ENCODE measurements at regions not wholly inside any gene's neighbourhood (a gene's known extent, or its start where the extent isn't known, plus 50 kb on each side); places are given as distances from the start of the nearest gene placed in this dataset.

DNA sequence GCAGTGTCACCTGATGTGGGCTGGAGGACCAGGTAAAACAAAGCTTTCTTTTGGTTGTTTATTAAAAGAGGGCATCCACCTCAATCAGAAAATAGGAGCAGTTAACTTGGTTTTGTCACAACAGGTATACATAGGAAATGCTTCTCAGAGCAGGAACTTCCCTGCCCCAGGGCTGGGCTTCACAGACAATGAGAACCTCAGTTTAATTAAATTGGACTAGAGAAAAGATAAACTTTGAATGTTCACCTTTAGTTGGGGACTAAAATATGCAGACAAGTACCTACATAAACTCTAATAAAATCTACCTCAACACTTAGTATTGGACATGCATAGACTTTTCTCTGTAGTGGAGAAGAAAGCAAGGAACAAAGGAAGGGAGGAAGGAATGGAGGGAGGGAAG is 392.0 kb downstream of the ENC1 start:
- Histone ChIP-seq H3K9me3 (ENCODE audit: low read length) (no peaks in the 10 kb centered on the region), H2AFZ (ENCODE audit: low read depth, low read length) (no peak overlapping the region), H3K4me1 (ENCODE audit: insufficient read depth, low read length) (peaks cover 5% of the 10 kb centered on the region), H3K27me3 (ENCODE audit: insufficient read depth, low read length) (no peaks in the 10 kb centered on the region), H3K4me3 (ENCODE audit: low read length) (no peak overlapping the region), H3K36me3 (ENCODE audit: insufficient read depth, low read length) (no peaks in the 10 kb centered on the region)

DNA sequence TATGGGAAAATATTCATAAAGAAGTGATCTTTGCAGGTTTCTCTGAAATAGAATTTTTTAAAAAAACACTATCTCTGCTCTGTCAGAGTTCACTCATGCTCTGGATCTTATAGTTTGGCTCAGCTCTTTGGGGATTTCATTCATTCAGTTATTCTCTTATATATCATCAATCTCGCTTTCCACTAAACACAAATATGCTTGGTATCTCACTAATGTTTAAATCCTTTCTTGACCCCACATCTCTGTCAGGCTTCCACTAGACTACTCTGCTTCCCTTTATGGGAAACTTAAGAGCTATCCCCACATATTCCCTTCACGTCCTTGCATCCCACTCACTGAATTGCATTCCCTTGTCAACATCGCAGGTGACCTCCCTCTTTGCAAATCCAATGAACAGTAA is 396.1 kb downstream of the ENC1 start:
- Histone ChIP-seq H3K9me3 (ENCODE audit: low read length) (no peaks in the 10 kb centered on the region), H3K4me1 (ENCODE audit: insufficient read depth, low read length) (no peaks in the 10 kb centered on the region), H3K36me3 (ENCODE audit: insufficient read depth, low read length) (no peaks in the 10 kb centered on the region), H3K4me3 (ENCODE audit: low read length) (no peak overlapping the region), H2AFZ (ENCODE audit: low read depth, low read length) (no peak overlapping the region), H3K27me3 (ENCODE audit: insufficient read depth, low read length) (no peaks in the 10 kb centered on the region)

DNA sequence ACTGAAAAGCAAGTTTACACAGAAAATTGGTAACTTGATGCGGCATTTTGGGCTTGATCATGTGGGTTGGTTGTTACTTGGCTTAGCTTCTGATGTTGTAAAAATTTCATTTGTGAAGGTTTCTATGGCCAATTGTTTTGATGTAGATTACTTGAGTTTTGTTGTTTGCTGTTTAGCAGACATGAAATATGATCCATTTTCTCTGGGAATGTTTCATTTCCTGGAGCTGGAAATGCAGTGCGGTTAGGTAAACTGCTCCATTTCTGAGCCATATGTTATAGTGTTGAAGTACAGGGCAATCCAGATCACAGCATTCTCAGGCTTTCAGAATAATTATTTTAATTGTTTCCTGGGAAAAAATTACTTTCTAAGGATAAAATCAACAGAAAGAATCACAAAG is 396.9 kb downstream of the ENC1 start:
- no peaks in the 10 kb centered on the region for H3K36me3 ChIP-seq (ENCODE audit: insufficient read depth, low read length)

DNA sequence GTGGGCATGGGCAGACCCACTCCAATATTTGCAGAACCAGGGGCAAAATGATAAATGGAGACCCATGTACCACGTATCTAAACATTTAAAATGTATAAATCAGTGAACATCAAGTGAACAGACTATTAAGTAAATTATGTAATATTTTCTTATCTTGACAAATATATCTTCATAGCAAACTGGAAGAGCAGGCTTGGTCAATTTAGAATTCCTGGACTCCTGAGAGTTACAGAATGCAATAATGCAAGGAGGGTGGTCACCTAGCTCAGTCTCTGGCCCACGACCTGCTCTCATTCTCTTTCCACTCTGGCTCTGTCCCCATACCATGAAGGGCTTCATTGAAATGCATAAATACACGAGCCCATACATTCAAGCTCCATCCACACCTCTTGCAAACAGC is 398.0 kb downstream of the ENC1 start:
- Histone ChIP-seq H3K36me3 (ENCODE audit: insufficient read depth, low read length) (no peaks in the 10 kb centered on the region), H3K4me1 (ENCODE audit: insufficient read depth, low read length) (no peaks in the 10 kb centered on the region), H3K27me3 (ENCODE audit: insufficient read depth, low read length) (no peaks in the 10 kb centered on the region), H3K4me3 (ENCODE audit: low read length) (no peak overlapping the region), H3K9me3 (ENCODE audit: low read length) (no peaks in the 10 kb centered on the region), H2AFZ (ENCODE audit: low read depth, low read length) (no peak overlapping the region)

More for the DNA sequence above, 396.9 kb downstream of the ENC1 start:
- Histone ChIP-seq H3K4me3 (ENCODE audit: low read length) (no peak overlapping the region), H3K9me3 (ENCODE audit: low read length) (no peaks in the 10 kb centered on the region), H3K4me1 (ENCODE audit: insufficient read depth, low read length) (no peaks in the 10 kb centered on the region), H2AFZ (ENCODE audit: low read depth, low read length) (no peak overlapping the region), H3K27me3 (ENCODE audit: insufficient read depth, low read length) (no peaks in the 10 kb centered on the region)

DNA sequence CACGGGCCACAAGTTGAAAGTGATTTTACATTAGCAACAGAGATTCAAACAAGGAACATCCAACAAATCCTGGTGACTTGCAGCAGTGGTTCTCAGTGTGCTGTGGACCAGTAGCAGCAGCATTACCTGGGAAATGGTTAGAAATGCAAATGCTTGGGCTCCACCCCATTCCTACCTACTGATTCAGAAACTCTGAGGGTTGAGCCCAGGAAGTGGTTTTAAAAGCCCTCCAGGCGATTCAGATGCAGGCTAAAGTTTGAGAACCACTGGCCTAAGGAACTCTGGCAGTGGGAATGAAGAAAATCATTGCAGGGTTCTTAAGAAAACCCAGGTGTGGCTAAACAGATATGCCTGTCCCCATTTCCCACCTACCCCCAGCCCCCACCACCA is 398.8 kb downstream of the ENC1 start:
- no peaks in the 10 kb centered on the region for H3K4me1 ChIP-seq (ENCODE audit: insufficient read depth, low read length)
- H2AFZ ChIP-seq (ENCODE audit: low read depth, low read length) = no peak overlapping the region
- no peak overlapping the region for H3K4me3 ChIP-seq (ENCODE audit: low read length)
- no peaks in the 10 kb centered on the region for H3K36me3 ChIP-seq (ENCODE audit: insufficient read depth, low read length)
- no peaks in the 10 kb centered on the region for H3K9me3 ChIP-seq (ENCODE audit: low read length)
- H3K27me3 ChIP-seq (ENCODE audit: insufficient read depth, low read length) = no peaks in the 10 kb centered on the region

DNA sequence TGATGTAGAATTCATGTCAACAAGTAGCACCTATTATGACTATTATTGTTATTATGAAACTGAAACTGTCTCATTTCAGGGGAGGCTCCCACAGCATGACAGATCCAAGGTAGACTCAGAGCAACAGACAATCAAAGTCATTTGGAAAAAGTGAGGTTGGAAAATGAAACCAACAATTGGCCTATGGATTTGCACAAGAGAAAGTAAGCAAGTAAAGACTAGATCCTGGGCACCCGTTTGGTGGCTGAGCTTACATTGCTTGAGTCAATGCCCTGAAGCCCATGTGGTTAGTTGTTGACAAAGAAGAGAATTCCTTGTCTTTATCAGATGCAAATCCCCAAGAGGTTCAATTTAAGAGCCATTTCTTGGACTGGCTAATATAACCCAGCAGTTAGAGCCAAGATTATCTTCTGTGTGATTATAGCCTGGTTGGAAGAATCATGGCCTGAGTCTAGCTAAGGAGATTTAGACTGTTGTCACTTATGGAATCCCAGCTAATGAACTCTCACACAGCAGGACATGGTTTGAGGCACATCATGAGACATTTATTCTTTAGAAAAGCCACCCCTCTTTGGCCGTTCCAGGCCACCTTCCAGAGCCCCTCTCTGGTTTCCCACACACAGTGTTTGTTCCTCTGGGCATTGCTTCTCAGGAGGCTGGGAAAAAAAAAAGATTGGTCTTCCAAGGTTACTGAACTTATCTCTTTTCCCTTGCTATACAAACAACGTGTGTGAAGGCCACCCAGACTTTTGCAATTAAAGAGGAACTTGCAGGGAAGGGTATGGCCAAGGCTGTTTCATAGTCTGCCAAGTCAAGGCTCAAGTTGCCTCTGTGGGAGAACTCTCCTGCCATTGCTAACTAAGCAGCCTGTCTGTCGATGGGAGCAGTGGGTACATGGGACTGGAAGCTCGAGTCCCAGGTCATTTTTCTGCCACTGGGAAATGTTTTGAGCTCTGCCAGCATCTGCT is 399.5 kb downstream of the ENC1 start:
- Histone ChIP-seq H2AFZ (ENCODE audit: low read depth, low read length) (no peak overlapping the region), H3K27me3 (ENCODE audit: insufficient read depth, low read length) (no peaks in the 10 kb centered on the region), H3K4me3 (ENCODE audit: low read length) (no peak overlapping the region), H3K4me1 (ENCODE audit: insufficient read depth, low read length) (peaks cover 4% of the 10 kb centered on the region), H3K36me3 (ENCODE audit: insufficient read depth, low read length) (no peaks in the 10 kb centered on the region), H3K9me3 (ENCODE audit: low read length) (no peaks in the 10 kb centered on the region)

DNA sequence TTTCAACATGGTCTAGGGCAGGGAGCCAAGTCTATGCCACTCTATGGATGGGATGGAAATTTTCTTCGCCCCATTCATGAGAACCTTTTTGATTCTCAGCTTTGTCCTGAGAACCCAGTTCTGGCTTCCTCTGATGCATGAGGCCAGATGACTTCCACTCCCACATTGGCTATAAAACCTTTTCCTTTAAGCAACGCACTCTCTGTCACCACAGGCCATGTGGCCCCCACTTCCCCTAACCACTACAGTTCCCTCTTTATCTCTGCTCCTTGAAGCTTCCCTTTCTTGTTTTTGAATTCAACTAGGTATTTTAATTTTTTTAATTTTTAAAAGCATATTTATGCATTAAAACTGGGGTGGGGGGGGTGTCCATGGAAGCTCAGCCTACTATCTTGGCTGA is 401.3 kb downstream of the ENC1 start:
- Histone ChIP-seq H3K4me3 (ENCODE audit: low read length) (no peak overlapping the region), H3K4me1 (ENCODE audit: insufficient read depth, low read length) (peaks cover 4% of the 10 kb centered on the region), H3K36me3 (ENCODE audit: insufficient read depth, low read length) (no peaks in the 10 kb centered on the region), H2AFZ (ENCODE audit: low read depth, low read length) (no peak overlapping the region), H3K9me3 (ENCODE audit: low read length) (no peaks in the 10 kb centered on the region), H3K27me3 (ENCODE audit: insufficient read depth, low read length) (no peaks in the 10 kb centered on the region)

DNA sequence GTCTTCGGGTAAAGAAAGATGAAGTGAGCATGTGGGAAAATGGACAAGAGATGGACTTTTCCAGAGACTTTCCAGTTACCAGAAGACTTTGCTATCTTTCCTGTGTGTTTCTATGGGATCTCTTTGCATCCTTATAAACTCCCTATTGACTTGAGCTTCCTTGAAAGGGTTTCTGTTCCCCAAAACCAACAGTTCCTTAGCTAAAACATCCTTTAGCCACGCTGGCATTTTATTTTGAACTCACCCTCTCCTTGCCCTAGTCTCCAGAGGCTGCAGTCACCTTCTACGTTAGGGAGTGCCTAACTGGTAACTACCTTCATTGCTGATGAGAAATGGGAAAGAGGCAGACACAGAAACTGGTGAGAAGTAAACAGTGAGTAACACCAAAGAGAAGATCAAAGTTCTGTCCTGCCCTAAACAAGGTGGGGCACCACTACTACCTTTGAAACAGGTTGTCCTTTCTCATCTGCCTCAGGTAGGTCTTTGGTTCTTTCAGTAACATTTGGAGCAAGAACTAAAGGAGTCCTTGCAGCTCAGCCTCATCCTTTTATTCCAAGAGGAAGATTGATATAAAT is 402.9 kb downstream of the ENC1 start:
- H3K9me3 ChIP-seq (ENCODE audit: low read length) = no peaks in the 10 kb centered on the region
- no peak overlapping the region for H2AFZ ChIP-seq (ENCODE audit: low read depth, low read length)
- H3K36me3 ChIP-seq (ENCODE audit: insufficient read depth, low read length) = no peaks in the 10 kb centered on the region
- H3K27me3 ChIP-seq (ENCODE audit: insufficient read depth, low read length) = no peaks in the 10 kb centered on the region
- peaks cover 10% of the 10 kb centered on the region for H3K4me1 ChIP-seq (ENCODE audit: insufficient read depth, low read length)
- H3K4me3 ChIP-seq (ENCODE audit: low read length) = no peak overlapping the region

DNA sequence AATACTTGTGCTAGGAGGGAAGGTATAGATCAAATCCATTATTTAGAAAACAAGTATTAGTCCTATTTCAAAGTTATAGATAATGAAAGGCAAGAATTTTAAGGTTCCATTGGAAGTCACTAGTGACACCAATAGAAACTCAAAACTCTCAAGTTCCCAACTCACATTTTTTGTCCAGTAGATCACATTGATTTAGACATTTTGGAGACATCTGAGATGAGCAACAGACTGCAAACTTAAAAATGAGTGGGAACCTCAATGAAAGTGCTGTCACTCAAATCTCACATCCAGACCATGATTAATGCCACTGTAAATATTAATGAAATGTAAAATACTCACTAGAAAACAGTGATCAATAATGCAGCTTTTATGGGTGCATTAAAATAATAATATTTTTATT is 405.0 kb downstream of the ENC1 start:
- Histone ChIP-seq H3K36me3 (ENCODE audit: insufficient read depth, low read length) (no peaks in the 10 kb centered on the region), H3K4me1 (ENCODE audit: insufficient read depth, low read length) (peaks cover 21% of the 10 kb centered on the region), H3K4me3 (ENCODE audit: low read length) (no peak overlapping the region), H3K9me3 (ENCODE audit: low read length) (no peaks in the 10 kb centered on the region), H3K27me3 (ENCODE audit: insufficient read depth, low read length) (no peaks in the 10 kb centered on the region), H2AFZ (ENCODE audit: low read depth, low read length) (no peak overlapping the region)

DNA sequence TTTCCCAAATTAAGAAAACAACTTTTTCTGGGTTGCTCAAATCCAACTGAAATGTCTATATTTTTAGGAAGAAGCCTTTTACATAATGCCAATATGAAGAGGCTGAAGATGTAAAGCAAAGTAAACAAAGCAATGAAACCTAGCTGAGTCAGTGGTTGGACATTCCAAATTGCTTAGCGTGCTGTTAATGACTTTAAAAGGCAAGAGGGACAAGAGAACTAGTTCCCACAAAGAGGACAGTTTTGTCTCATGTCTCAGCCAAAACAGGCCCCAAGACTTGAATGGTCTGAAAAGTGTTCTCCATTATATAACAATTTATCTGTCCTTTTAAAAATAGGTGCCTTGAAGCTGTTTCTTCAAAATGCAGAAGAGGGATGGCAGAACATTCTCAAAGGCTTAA is 407.0 kb downstream of the ENC1 start:
- no peak overlapping the region for H2AFZ ChIP-seq (ENCODE audit: low read depth, low read length)
- H3K9me3 ChIP-seq (ENCODE audit: low read length) = no peaks in the 10 kb centered on the region
- H3K4me3 ChIP-seq (ENCODE audit: low read length) = no peak overlapping the region
- no peaks in the 10 kb centered on the region for H3K36me3 ChIP-seq (ENCODE audit: insufficient read depth, low read length)
- no peaks in the 10 kb centered on the region for H3K27me3 ChIP-seq (ENCODE audit: insufficient read depth, low read length)
- peaks cover 21% of the 10 kb centered on the region for H3K4me1 ChIP-seq (ENCODE audit: insufficient read depth, low read length)

DNA sequence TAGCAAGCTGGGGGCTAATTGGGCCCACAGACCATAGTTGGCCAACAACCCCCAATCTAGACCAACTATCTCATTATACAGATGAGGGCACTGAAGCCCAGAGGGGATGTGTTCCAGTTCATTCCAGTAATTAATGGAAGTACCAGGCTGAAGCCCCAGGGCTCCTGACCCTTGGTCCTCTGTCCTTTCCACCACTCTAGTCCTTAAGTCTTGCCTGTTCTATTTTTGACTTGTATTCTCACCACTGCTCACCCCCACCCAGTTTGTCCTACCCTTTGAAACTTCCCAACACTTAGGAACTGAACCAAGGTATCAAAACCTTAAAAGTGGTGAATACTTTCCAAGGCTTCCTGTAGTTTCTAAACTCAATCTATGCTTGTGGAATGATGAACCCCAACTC is 407.4 kb downstream of the ENC1 start:
- no peaks in the 10 kb centered on the region for H3K36me3 ChIP-seq (ENCODE audit: insufficient read depth, low read length)
- no peak overlapping the region for H2AFZ ChIP-seq (ENCODE audit: low read depth, low read length)
- no peaks in the 10 kb centered on the region for H3K27me3 ChIP-seq (ENCODE audit: insufficient read depth, low read length)
- H3K4me3 ChIP-seq (ENCODE audit: low read length) = no peak overlapping the region
- H3K4me1 ChIP-seq (ENCODE audit: insufficient read depth, low read length) = peaks cover 21% of the 10 kb centered on the region
- no peaks in the 10 kb centered on the region for H3K9me3 ChIP-seq (ENCODE audit: low read length)

DNA sequence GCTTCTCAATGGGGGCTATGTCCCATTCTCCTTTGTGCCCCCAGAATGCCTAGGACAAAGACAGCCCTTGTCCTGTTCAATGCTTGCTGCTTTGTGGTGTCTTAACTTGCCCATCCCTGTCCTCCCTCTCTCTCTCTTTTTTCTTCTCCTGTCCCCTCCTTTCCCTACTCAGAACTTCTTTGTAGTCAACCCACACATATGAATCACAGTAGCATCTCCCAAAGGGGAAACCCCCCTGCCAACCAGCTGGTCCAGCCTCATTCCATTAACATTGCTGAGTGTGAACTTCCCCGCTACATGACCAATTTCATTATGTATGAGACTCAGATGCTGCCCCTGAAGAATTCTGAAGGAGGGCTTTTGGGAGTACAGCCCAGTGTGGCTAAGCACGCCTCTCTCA is 408.3 kb downstream of the ENC1 start:
- H3K4me1 ChIP-seq (ENCODE audit: insufficient read depth, low read length) = peaks cover 21% of the 10 kb centered on the region
- no peaks in the 10 kb centered on the region for H3K36me3 ChIP-seq (ENCODE audit: insufficient read depth, low read length)
- no peak overlapping the region for H3K4me3 ChIP-seq (ENCODE audit: low read length)
- H2AFZ ChIP-seq (ENCODE audit: low read depth, low read length) = no peak overlapping the region
- H3K9me3 ChIP-seq (ENCODE audit: low read length) = no peaks in the 10 kb centered on the region
- H3K27me3 ChIP-seq (ENCODE audit: insufficient read depth, low read length) = no peaks in the 10 kb centered on the region

DNA sequence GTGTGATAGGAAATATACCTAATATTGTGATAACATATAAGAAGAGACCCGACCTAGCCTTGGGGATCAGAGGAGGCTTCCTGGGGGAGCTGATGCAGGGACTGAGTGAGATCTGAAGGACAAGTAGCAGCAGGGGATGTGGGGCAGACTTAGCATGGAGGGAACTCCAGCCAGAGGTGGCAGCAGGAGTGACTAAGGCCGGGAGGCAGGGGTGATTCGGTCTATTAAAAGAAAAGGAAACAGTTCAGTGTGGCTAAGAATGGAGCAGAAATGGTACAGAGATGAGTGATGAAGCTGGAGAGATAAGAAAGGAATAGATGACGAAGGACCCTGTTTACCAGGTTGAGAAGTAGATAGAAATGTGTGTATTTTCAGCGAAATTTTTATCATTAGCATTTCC is 408.8 kb downstream of the ENC1 start:
- Histone ChIP-seq H2AFZ (ENCODE audit: low read depth, low read length) (no peak overlapping the region), H3K27me3 (ENCODE audit: insufficient read depth, low read length) (no peaks in the 10 kb centered on the region), H3K36me3 (ENCODE audit: insufficient read depth, low read length) (no peaks in the 10 kb centered on the region), H3K9me3 (ENCODE audit: low read length) (no peaks in the 10 kb centered on the region), H3K4me3 (ENCODE audit: low read length) (no peak overlapping the region), H3K4me1 (ENCODE audit: insufficient read depth, low read length) (peaks cover 21% of the 10 kb centered on the region)

All from neuron (in vitro differentiated cells).